COR-L47 (cell line): ENCODE measurements at regions not wholly inside any gene's neighbourhood (a gene's known extent, or its start where the extent isn't known, plus 50 kb on each side); places are given as distances from the start of the nearest gene placed in this dataset.

Source experiments
- DNase-seq: peaks from one replicate; lab custom pipeline; 2025; lab: John Stamatoyannopoulos, UW

- DNase-seq = no peak
Observed at GRCh38 chr1:38287547-38287946, 241.0 kb upstream of the POU3F1 start.

- DNase-seq = no peak
Observed at GRCh38 chr1:38287036-38287435, 240.4 kb upstream of the POU3F1 start.

GRCh38 chr1:38285807-38286530 is 239.4 kb upstream of the POU3F1 start:
- DNase-seq = no peak

- DNase-seq = no peak
Observed at GRCh38 chr1:38284953-38285352, 238.4 kb upstream of the POU3F1 start.

- no peak for DNase-seq
Observed at GRCh38 chr1:38283696-38284470, 237.3 kb upstream of the POU3F1 start.

GRCh38 chr1:38279148-38279547 is 232.6 kb upstream of the POU3F1 start:
- no peak for DNase-seq

GRCh38 chr1:38277646-38278045 is 231.1 kb upstream of the POU3F1 start:
- DNase-seq = no peak

- DNase-seq = no peak
Observed at GRCh38 chr1:38275960-38276359, 229.4 kb upstream of the POU3F1 start.

- DNase-seq = no peak
Observed at GRCh38 chr1:38274974-38275373, 228.4 kb upstream of the POU3F1 start.

GRCh38 chr1:38273196-38273804 is 226.7 kb upstream of the POU3F1 start:
- no peak for DNase-seq

GRCh38 chr1:38272515-38272914 is 225.9 kb upstream of the POU3F1 start:
- DNase-seq = no peak

GRCh38 chr1:38270849-38271633 is 224.4 kb upstream of the POU3F1 start:
- no peak for DNase-seq

GRCh38 chr1:38269923-38270848 is 223.6 kb upstream of the POU3F1 start:
- DNase-seq = no peak

GRCh38 chr1:38268226-38268625 is 221.6 kb upstream of the POU3F1 start:
- DNase-seq = no peak

- DNase-seq = no peak
Observed at GRCh38 chr1:38267037-38268036, 220.7 kb upstream of the POU3F1 start.

- DNase-seq = no peak
Observed at GRCh38 chr1:38266197-38266520, 219.6 kb upstream of the POU3F1 start.

GRCh38 chr1:38265293-38266196 is 219.0 kb upstream of the POU3F1 start:
- DNase-seq = no peak

- DNase-seq = no peak
Observed at GRCh38 chr1:38263438-38263837, 216.8 kb upstream of the POU3F1 start.

GRCh38 chr1:38261574-38261973 is 215.0 kb upstream of the POU3F1 start:
- no peak for DNase-seq
